CD14-positive monocyte (primary cell): ENCODE measurements at regions not wholly inside any gene's neighbourhood (a gene's known extent, or its start where the extent isn't known, plus 50 kb on each side); places are given as distances from the start of the nearest gene placed in this dataset.

ENCODE experiments used
- DNase-seq, 3 donors: peaks; one replicate each; pipeline ENCODE4 v3.0.0-alpha.2; 2011 to 2022
- H2AFZ ChIP-seq: 2 replicates; pipeline ENCODE4 v1.6.0; 2012; ENCODE audit warnings: mild to moderate bottlenecking, low read depth, low read length, inconsistent platforms; ENCODE audit not compliant: insufficient read depth, poor library complexity, severe bottlenecking
- H3K27ac ChIP-seq, 2 donors: 1 replicate in 1 of 2; 2 replicates in 1 of 2; pipeline ENCODE4 v1.5.1; 2012 to 2013; ENCODE audit warnings: low read length in 2 of 2, control low read depth in 1 of 2, inconsistent platforms in 1 of 2, low read depth in 1 of 2, mild to moderate bottlenecking in 1 of 2
- H3K27me3 ChIP-seq, 2 donors: one replicate each; pipeline versions ENCODE4 v1.6.0 to v1.6.1; 2011 to 2013; ENCODE audit warnings: low read length in 2 of 2; ENCODE audit not compliant: control insufficient read depth in 2 of 2, insufficient read depth in 2 of 2
- H3K36me3 ChIP-seq, 2 donors: replicated peaks in 1 of 2; 1 replicate in 1 of 2; 2 replicates in 1 of 2; pipeline versions ENCODE4 v1.5.1 to v1.6.1; 2012 to 2013; ENCODE audit warnings: low read length in 2 of 2, control low read depth in 1 of 2, inconsistent platforms in 1 of 2, mild to moderate bottlenecking in 1 of 2; ENCODE audit not compliant: insufficient read depth in 2 of 2, control insufficient read depth in 1 of 2
- H3K4me1 ChIP-seq, 2 donors: 1 replicate in 1 of 2; 2 replicates in 1 of 2; pipeline versions ENCODE4 v1.5.1 to v1.6.1; 2012 to 2013; ENCODE audit warnings: low read length in 2 of 2, control low read depth in 1 of 2, inconsistent platforms in 1 of 2, mild to moderate bottlenecking in 1 of 2, moderate library complexity in 1 of 2; ENCODE audit not compliant: insufficient read depth in 2 of 2, control insufficient read depth in 1 of 2
- H3K4me2 ChIP-seq: replicated peaks from 2 replicates; pipeline ENCODE3; 2012; ENCODE audit warnings: low read length, moderate library complexity, mild to moderate bottlenecking; ENCODE audit not compliant: poor library complexity, severe bottlenecking; ENCODE audit errors: extremely low read depth
- H3K4me3 ChIP-seq, 3 experiments: fragments of 200-600 bp in 1 of 3; sonication (generic) in 1 of 3; replicated peaks in 1 of 3; 1 replicate in 2 of 3; 2 replicates in 1 of 3; pipeline ENCODE4 v1.5.1; 2011 to 2013; ENCODE audit warnings: low read length in 3 of 3, mild to moderate bottlenecking in 3 of 3, control low read depth in 2 of 3, low read depth in 2 of 3, inconsistent platforms in 1 of 3, moderate library complexity in 1 of 3
- H3K79me2 ChIP-seq: 2 replicates; pipeline ENCODE4 v1.6.0; 2012; ENCODE audit warnings: mild to moderate bottlenecking, control low read depth, inconsistent platforms, low read length, moderate library complexity; ENCODE audit not compliant: insufficient read depth
- H3K9ac ChIP-seq: 2 replicates; pipeline ENCODE4 v1.6.0; 2017; ENCODE audit warnings: low read length, mild to moderate bottlenecking; ENCODE audit not compliant: insufficient read depth, poor library complexity, severe bottlenecking
- H3K9me3 ChIP-seq, 2 donors: replicated peaks in 1 of 2; 1 replicate in 1 of 2; 2 replicates in 1 of 2; pipeline versions ENCODE4 v1.5.1 to v1.6.1; 2012 to 2013; ENCODE audit warnings: low read length in 2 of 2, control low read depth in 1 of 2; ENCODE audit not compliant: control insufficient read depth in 1 of 2, insufficient read depth in 1 of 2
- H4K20me1 ChIP-seq: 2 replicates; pipeline ENCODE4 v1.6.0; 2012; ENCODE audit warnings: mild to moderate bottlenecking, low read length, control low read depth, moderate library complexity; ENCODE audit not compliant: insufficient read depth
- H3K27ac Mint-ChIP-seq, 7 donors: one replicate each; pipeline ENCODE4 v1.8.0; 2020; ENCODE audit warnings: mild to moderate bottlenecking in 7 of 7, mixed read lengths in 7 of 7, moderate library complexity in 6 of 7, inconsistent platforms in 2 of 7
- H3K27me3 Mint-ChIP-seq, 3 donors: one replicate each; pipeline ENCODE4 v1.8.0; 2021 to 2022; ENCODE audit warnings: low read depth in 3 of 3, mild to moderate bottlenecking in 3 of 3, mixed read lengths in 3 of 3, moderate library complexity in 3 of 3, inconsistent platforms in 1 of 3
- H3K36me3 Mint-ChIP-seq, 2 donors: one replicate each; pipeline ENCODE4 v1.8.0; 2020; ENCODE audit warnings: mixed read lengths in 2 of 2, inconsistent platforms in 1 of 2, mild to moderate bottlenecking in 1 of 2
- H3K4me1 Mint-ChIP-seq: one replicate; pipeline ENCODE4 v1.8.0; 2020; ENCODE audit warnings: mild to moderate bottlenecking, mixed read lengths
- H3K4me3 Mint-ChIP-seq, 2 donors: one replicate each; pipeline ENCODE4 v1.8.0; 2020; ENCODE audit warnings: mild to moderate bottlenecking in 2 of 2, mixed read lengths in 2 of 2, moderate library complexity in 1 of 2
- H3K9me3 Mint-ChIP-seq, 7 donors: one replicate each; pipeline ENCODE4 v1.8.0; 2020 to 2022; ENCODE audit warnings: mixed read lengths in 7 of 7, mild to moderate bottlenecking in 6 of 7, moderate library complexity in 6 of 7, inconsistent platforms in 2 of 7
- WGBS: methylation state at CpG from one replicate; pipeline ENCODE4 v1.1.5; 2013; ENCODE audit warnings: missing lambda C conversion rate; ENCODE audit not compliant: insufficient coverage; 5-methylcytosine and 5-hydroxymethylcytosine counted together
- intact Hi-C, 2 donors: fragments of 100-400 bp; cut with micrococcal nuclease; formaldehyde crosslinking; loops; one replicate each; pipeline versions ENCODE4 v1.15.0 to v1.15.1; 2023
- TF ChIP-seq, protein P1 (sequence below): fragments of 200-600 bp; IDR thresholded peaks from one replicate; pipeline ENCODE4 v1.8.0; 2022; ENCODE audit warnings: antibody characterized with exemption, mild to moderate bottlenecking

GRCh38 chr11:127110542-127110941, 110.0 kb upstream of the KIRREL3 start:
- H3K36me3 ChIP-seq: no peaks in the 10 kb centered on the region

GRCh38 chr11:127109796-127110480, 109.4 kb upstream of the KIRREL3 start:
- no peaks in the 10 kb centered on the region for H3K36me3 ChIP-seq
- no peaks in the 10 kb centered on the region for H3K4me1 ChIP-seq
- H3K9me3 Mint-ChIP-seq: peaks cover 0 to 15% (median 2%) of the 10 kb centered on the region in 7 donors
- peaks cover 8% of the 10 kb centered on the region for H3K4me1 Mint-ChIP-seq
- H3K9me3 ChIP-seq: no peaks in the 10 kb centered on the region
- H3K36me3 Mint-ChIP-seq: no peaks in the 10 kb centered on the region
- no peak overlapping the region for H3K9ac ChIP-seq
- no peaks in the 10 kb centered on the region for H3K79me2 ChIP-seq
- H3K4me3 ChIP-seq: no peak overlapping the region
- peak overlapping the region in 1 of 7 donors; percentile 45 for H3K27ac Mint-ChIP-seq
- no peak overlapping the region for H3K27ac ChIP-seq
- H3K27me3 Mint-ChIP-seq: peaks cover 0 to 5% (median 0%) of the 10 kb centered on the region in 3 donors
- TF ChIP-seq, protein P1, sequence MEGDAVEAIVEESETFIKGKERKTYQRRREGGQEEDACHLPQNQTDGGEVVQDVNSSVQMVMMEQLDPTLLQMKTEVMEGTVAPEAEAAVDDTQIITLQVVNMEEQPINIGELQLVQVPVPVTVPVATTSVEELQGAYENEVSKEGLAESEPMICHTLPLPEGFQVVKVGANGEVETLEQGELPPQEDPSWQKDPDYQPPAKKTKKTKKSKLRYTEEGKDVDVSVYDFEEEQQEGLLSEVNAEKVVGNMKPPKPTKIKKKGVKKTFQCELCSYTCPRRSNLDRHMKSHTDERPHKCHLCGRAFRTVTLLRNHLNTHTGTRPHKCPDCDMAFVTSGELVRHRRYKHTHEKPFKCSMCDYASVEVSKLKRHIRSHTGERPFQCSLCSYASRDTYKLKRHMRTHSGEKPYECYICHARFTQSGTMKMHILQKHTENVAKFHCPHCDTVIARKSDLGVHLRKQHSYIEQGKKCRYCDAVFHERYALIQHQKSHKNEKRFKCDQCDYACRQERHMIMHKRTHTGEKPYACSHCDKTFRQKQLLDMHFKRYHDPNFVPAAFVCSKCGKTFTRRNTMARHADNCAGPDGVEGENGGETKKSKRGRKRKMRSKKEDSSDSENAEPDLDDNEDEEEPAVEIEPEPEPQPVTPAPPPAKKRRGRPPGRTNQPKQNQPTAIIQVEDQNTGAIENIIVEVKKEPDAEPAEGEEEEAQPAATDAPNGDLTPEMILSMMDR: no peak
- intact Hi-C loops: no loop called here
- no peaks in the 10 kb centered on the region for H3K27me3 ChIP-seq
- DNase-seq: no peak
- no peaks in the 10 kb centered on the region for H4K20me1 ChIP-seq
- H2AFZ ChIP-seq: no peak overlapping the region
- WGBS: 59% methylated on average over 3 of the region's 5 CpGs
- H3K4me3 Mint-ChIP-seq: no peak overlapping the region
- H3K4me2 ChIP-seq: no peak overlapping the region

More at GRCh38 chr11:127110542-127110941, 110.0 kb upstream of the KIRREL3 start:
- Histone ChIP-seq H3K9me3 (no peaks in the 10 kb centered on the region), H3K4me2 (no peak overlapping the region), H3K4me1 (no peaks in the 10 kb centered on the region), H3K9ac (no peak overlapping the region), H3K27me3 (no peaks in the 10 kb centered on the region), H3K27ac (no peak overlapping the region), H2AFZ (no peak overlapping the region), H3K79me2 (no peaks in the 10 kb centered on the region), H4K20me1 (no peaks in the 10 kb centered on the region), H3K4me3 (no peak overlapping the region)
- Mint-ChIP-seq H3K4me1 (peaks cover 8% of the 10 kb centered on the region), H3K27ac (no peak overlapping the region), H3K4me3 (no peak overlapping the region), H3K36me3 (no peaks in the 10 kb centered on the region), H3K9me3 (peaks cover 0 to 15% (median 2%) of the 10 kb centered on the region in 7 donors), H3K27me3 (peaks cover 0 to 5% (median 0%) of the 10 kb centered on the region in 3 donors)
- 0% methylated on average over 1 of the region's 6 CpGs for WGBS
- DNase-seq: peak in 1 of 3 donors; percentile 6
- TF ChIP-seq, protein P1: no peak
- intact Hi-C loops: no loop called here
